ENCODE measurements at regions not wholly inside any gene's neighbourhood (a gene's known extent, or its start where the extent isn't known, plus 50 kb on each side); places are given as distances from the start of the nearest gene placed in this dataset.

- H3K4me3 ChIP-seq (ENCODE audit: control insufficient read depth, low read depth, low read length): no peak overlapping the region
- peak; percentile 65 for DNase-seq (ENCODE audit: low read depth)
- TF ChIP-seq, protein P1, sequence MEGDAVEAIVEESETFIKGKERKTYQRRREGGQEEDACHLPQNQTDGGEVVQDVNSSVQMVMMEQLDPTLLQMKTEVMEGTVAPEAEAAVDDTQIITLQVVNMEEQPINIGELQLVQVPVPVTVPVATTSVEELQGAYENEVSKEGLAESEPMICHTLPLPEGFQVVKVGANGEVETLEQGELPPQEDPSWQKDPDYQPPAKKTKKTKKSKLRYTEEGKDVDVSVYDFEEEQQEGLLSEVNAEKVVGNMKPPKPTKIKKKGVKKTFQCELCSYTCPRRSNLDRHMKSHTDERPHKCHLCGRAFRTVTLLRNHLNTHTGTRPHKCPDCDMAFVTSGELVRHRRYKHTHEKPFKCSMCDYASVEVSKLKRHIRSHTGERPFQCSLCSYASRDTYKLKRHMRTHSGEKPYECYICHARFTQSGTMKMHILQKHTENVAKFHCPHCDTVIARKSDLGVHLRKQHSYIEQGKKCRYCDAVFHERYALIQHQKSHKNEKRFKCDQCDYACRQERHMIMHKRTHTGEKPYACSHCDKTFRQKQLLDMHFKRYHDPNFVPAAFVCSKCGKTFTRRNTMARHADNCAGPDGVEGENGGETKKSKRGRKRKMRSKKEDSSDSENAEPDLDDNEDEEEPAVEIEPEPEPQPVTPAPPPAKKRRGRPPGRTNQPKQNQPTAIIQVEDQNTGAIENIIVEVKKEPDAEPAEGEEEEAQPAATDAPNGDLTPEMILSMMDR (conservative IDR thresholded peaks at IDR 0.05; ENCODE audit: control insufficient read depth, insufficient read depth, low read depth, low read length): no peak
Observed at GRCh38 chr13:24107955-24108614, 52.4 kb upstream of the SPATA13 start.

GRCh38 chr13:24108615-24108965 lies 51.9 kb upstream of the SPATA13 start:
- DNase-seq (ENCODE audit: low read depth): no peak
- H3K4me3 ChIP-seq (ENCODE audit: control insufficient read depth, low read depth, low read length): no peak overlapping the region
- TF ChIP-seq, protein P1 (conservative IDR thresholded peaks at IDR 0.05; ENCODE audit: control insufficient read depth, insufficient read depth, low read depth, low read length): no peak

GRCh38 chr13:24110011-24110410 lies 50.5 kb upstream of the SPATA13 start:
- no peak overlapping the region for H3K4me3 ChIP-seq (ENCODE audit: control insufficient read depth, low read depth, low read length)
- TF ChIP-seq, protein P1 (conservative IDR thresholded peaks at IDR 0.05; ENCODE audit: control insufficient read depth, insufficient read depth, low read depth, low read length): no peak
- DNase-seq (ENCODE audit: low read depth): no peak

Measured in fibroblast of mammary gland (primary cell).